HG03565 (cell line): ENCODE measurements at regions not wholly inside any gene's neighbourhood (a gene's known extent, or its start where the extent isn't known, plus 50 kb on each side); places are given as distances from the start of the nearest gene placed in this dataset.
"Not testable (repeated sequence)": the region's sequence is repeated elsewhere in the genome, so short reads cannot be mapped to it uniquely, and the experiment has no call there.

Experiments used
- ATAC-seq: cut with Tn5 transposase; IDR thresholded peaks from one replicate; pipeline ENCODE4 v1.9.1; 2021; ENCODE audit warnings: mild to moderate bottlenecking, moderate library complexity; ENCODE audit not compliant: unreplicated experiment

DNA sequence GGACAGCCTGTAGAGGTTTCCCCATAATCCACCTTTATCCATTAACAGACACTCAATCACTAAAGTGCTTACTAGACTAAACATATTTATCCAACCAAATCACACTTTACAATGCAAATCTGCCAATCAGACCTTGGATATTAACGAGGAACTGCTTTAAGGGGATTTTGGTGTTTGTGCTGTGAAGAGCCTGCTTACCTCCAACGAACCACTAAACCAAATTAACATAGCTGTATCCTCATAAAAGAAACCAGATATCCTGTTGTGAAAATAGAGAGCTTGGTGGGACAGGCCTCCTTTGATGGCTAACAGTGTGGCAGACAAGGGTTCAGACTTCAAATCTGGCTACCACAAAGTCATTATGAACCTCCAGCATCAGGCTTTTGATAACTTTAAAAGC, 252.6 kb upstream of the HAND2 start:
- no peak for ATAC-seq

DNA sequence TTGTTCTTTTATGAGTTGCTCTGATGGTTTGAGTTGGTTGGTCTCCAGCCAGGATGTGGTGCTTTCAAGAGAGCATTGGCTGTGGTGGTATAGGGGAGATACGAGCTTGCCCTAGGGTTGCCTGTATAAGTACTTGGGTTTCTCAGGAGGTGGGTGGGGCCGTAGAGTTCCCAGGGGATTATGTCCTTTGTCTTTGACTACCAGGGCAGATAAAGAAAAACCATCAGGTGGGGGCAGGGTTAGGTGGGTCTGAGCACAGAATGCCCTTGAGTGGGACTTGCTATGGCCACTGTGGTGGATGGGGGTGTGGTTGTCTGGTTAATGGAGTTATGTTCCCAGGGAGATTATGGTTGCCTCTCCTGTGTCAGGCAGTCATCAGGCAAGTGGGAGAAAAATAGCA, 247.9 kb upstream of the HAND2 start:
- ATAC-seq: no peak

DNA sequence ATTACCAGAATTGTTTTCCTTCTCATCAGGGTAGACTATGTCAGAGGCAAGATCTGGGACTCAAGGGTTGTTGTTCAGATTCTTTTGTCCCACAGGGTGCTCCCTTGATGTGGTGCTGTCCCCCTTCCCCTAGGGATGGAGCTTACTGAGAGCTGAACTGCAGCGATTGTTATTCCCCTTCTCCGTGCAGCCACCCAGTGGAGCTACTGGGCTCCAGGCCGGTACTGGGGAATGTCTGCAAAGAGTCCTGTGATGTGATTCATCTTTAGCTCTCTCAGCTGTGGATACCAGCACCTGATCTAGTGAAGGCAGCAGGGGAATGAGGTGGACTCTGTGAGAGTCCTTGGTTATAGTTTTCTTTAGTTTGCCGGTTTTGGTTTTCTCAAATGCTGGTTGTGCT, 247.4 kb upstream of the HAND2 start:
- ATAC-seq: no peak

DNA sequence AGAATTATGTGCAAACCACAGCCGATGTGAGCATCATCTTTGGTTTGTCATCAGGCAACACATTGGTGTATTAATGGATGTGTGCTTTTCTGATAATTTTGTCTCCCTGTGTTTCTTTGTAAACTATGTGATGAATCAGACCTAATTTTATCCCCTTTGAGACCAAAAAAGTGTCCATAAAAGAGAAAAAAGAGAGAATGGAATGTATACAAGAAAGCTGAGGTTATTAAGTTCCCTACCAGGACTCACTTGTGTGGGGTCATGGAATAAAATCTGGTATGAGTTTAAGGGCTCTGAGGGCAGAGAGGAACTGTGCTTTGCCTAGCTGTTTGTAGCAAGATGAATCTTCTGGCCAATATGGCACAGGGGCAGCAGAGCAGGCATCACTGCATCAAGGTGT, 239.5 kb upstream of the HAND2 start:
- no peak for ATAC-seq

DNA sequence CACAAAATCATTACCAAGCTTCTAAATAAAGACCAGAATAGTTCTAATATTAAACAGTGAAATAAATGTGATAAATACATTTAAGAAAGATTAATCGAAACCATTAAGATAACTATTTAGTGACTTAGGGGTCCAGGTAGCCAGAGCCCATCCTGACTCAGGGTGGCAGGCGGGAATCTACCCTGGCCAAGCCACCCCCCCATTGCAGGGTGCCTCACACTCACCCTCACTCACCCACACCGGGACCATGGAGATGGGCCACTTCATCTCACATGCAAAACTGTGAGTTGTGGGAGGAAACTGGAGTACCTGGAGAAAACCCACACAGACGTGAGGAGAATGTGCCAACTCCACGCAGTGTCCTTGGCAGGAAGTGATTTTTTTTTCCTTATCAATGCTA, 237.6 kb upstream of the HAND2 start:
- ATAC-seq: no peak

DNA sequence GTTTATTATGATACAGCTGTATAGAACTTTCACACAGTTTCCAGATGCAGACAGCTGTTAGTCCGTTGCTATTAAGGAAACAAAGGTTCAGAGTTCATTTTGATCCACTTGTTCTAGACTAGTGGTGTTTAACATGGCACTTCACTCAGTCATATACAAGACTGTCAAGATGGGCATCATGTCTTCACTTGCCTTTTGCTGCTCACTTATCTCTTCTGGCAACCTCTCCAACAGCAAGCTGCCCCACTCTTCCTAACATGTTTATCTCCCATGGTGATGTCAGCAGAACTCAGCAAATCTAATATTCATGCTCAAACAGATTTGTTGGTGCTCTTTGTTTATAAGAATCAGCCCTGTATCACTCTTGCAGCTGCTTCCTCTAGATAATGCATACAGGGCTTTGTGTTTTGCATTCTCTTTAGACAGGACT, 236.2 kb upstream of the HAND2 start:
- no peak for ATAC-seq

DNA sequence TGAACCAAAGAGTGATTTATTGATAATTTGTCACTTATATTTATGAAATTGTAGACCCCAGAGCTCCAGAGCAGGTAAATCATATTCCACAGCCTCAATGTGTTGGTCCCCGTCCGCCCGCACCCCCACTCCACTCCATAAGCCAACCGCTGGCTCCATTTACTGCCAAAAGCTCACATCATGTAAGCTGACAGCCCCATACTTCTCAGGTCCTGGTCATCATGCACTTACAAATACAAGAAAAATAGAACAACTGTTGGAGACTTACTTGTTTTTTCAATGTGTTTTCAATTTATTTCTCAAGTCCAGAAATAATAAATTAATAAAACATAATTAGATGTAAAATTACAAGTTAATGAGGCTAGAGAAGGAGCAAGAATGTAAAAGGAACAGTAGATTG, 235.7 kb upstream of the HAND2 start:
- no peak for ATAC-seq

DNA sequence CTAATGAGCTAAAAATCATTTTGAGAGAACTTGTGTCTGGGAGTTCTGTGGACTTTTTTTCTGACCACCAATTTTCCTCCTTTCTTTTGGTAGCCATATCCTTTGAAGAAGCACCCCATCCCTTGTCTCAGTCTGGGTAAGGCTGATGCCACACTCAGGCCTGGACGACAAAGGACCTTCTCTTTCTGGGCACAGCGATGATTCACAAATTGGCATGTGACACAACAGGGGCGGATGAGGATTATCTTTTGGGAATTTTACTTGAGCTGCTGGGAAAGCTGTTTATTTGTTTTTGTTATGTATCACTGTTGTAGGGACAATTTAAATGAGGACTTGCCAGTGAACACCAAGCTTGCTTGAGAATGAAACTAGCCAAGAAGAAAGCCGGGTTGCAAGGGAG, 233.4 kb upstream of the HAND2 start:
- no peak for ATAC-seq

DNA sequence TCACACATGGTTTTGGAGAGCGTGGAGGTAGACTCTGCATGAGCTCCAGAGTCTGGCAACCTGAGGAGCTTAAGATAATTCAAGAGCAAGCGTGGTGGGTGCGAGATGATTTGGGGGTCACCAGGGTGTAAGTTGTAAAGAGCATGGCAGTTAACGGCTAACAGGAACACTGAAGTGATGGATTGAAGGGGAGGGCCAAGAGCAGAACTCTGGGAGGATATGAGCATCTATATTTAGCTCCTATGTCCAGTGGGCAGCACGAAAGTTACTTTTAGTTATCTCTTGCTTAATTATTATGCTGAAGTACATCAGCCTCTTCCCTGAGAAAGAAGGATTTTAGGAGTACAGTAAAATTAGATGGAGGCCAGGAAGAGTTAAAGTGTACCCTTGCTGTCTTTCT, 231.9 kb upstream of the HAND2 start:
- ATAC-seq: no peak

DNA sequence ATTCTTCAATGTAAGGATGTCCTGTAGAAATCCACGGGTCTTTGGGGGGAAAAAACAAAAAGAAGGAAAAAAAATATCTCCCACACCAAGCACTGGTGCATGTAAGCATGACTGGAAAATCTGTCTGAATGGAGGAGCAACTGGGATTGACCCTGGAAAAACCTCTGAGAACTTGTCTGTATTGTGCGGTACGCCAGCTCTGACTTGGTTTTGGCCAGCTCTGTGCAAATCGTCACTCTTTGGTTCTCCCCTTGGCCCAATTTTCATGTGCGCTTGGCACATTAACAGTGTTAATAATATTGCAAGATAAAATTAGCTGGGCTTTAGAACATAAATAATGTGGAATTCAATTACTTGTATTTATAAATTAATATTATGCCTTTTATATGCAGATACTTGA, 231.2 kb upstream of the HAND2 start:
- no peak for ATAC-seq

DNA sequence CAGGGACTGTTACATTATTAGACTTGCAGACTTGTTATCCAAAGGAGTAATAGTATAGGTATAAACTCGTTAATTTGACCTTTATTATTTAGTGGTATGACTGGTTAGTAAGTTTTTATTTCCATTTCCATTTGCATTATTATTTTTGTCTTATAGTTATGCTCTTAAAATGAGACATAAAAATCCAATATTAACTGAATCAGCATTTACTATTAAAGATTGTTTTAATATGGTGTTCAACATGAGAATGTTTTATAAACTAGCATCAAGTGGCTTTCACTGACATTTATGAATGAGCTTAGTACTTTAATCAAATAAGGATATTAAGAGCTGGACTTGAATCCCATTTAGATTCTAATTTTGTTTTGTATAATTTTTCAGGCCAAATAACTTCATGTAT, 228.1 kb upstream of the HAND2 start:
- ATAC-seq: no peak

DNA sequence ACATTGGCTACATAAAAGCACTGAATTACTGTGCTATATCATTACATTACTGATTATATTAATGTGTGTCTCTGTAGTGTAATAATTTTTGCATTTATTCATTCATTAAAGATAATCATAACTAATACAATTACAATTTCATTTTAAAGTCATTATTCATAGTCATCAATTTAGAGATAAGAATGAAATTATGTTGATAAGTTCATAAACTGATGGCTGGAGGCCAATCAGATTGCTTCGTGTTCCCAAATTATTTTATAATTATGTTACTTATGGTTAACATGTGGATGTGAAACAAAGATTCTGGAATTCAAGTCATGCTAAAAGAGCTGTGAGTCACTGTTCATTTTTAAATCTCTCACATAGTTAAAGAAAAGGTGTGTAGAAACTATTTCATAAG, 223.4 kb upstream of the HAND2 start:
- no peak for ATAC-seq

DNA sequence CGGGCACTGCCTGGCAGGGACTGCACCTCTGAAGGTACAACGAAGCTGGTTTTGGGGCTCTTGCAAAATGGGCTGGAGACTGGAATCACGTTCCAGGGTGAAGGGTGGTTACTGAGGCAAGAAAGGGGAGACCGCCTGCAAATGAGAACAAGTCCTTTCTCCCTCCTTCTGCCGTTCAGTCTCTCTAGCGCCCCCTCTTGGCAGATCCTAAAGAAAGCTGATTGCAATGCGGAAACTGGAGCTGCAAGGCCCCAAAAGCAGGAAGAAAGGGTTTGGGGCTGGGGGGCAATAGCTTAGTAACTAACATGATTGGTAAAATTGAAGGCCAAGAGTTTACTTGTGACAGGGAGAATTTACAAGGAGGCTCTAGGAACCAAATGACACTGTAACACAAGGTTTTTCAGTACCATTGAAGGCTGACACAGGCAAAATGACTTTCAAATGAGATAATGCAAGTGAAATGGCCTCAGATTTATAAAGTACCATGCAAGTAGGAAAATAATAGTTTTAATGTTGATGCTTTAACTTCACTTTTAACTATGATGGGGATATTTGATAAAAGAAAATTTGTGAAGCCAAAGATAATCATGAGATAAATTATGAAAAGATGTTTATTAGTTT, 222.7 kb upstream of the HAND2 start:
- ATAC-seq: no peak

DNA sequence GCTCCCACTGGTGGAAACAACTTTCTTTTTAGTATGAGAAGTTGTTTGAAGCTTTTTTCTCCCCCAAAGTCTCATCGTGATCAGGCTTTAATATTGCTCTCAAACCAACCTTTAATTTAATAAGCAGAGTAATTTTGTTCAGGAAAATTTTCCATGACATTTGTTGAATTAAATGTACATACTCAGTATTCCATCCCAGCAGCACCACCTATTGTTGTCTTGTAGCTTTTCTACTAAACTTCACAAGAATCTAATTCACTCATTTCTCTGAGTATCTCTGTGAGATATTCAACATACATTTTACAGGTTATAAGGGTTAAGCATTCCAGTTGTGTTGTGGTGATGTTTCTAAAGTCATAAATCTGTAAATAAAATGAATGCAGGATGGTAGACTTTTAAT, 218.3 kb upstream of the HAND2 start:
- no peak for ATAC-seq

DNA sequence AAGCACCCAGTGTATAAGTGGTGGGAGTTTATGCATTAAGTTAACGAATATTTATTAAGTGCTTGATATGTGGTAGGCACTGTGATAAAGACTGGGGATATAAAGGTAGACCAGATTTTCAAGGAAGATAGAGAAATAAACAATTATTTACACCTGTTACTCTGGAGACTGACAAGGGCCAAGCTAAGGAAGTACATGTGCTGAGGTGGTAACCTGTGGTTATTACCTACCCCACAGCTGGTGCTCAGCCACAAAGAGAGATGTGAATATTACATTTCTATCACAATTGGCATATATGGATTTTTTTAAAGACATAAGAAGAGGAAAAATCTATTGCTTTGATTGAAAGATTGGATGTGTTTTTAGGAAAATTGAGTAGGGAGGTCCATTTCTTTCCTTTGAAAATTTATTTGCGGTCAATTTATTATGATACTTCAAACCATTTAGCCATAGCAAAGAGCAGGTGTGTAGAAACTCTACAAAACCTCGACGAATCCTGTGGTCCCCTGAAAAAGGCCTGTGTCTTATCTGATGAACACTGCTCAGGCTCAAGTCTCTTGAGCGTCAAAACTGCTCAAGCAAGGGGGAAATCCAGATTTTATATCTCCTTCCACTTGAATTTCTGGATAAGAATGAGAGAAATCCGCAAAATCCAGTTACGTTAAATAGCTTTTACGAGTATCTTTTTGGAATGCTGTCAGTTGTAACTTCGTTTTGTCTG, 217.7 kb upstream of the HAND2 start:
- no peak for ATAC-seq

DNA sequence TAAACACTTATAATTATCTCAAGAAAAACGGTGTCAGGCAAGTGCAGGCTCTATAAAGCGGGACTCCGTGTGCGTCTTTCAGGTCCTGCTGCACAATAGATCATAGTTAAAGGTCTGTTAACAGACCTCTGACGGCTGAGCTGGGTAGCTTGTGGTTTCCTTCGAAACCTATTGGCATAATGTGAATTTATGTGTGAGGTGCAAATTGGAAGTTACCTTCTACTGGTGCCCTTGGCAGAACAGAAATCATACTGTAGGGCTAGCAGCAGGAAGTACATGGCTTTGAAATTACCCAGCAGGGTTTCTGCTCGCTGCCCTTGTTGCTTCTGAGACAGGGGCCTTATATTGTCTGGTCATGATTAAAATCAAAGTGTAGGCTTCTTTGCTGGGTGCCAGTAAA, 216.4 kb upstream of the HAND2 start:
- ATAC-seq: no peak

DNA sequence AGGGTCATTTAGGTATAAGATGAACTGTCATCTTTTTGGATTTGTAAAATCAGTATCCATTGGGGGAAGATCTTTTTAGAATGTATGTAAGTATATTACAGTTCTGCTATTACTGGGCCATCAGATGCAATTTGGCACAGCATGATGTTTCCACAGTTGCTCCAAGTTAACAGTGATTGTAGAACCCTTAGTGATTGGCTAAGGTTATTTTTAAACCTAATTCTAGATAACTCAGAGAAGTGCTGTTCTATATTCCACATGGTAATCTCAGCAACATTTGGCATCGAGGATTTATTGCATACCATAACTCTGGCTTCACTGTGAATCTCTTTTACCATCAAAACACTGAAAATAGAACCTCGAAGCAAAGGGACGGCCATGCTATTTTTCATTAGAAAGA, 215.7 kb upstream of the HAND2 start:
- ATAC-seq: no peak

DNA sequence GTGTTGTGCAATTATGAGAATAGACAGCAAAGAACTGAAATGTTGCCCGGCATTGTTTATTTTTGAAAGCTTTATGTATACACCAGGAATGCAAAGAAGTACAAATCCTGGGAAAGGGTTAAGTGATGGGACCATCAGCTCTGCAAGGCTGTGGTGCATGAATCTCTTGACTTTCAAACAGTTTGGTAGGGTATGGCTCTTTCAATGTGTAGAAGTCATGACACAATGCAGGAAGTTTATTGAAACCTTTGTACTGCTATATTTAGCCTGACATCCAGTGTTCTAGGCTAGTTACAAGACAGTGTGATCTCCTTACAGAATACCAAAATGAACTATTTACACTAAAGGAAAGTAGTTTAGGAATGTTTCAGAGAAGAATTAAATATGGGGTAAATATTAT, 206.8 kb upstream of the HAND2 start:
- no peak for ATAC-seq

DNA sequence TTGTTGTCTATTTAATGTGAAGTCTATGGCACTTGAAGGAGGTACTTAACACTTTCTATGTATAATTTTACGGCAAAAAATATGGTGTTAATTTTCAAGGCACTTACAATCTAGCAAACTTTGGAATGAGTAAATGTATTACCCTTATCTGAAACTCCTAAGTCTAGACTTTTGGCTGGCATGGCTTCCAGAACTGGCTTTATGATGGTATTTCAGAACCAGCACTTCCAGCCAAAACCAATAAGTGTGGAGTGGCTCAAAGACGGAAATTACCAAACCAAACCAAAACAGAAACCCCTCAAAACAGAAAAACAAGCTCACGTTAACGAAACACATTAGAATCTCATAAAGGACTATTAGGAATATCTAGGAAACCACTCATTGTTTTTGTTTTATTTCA, 205.6 kb upstream of the HAND2 start:
- no peak for ATAC-seq

DNA sequence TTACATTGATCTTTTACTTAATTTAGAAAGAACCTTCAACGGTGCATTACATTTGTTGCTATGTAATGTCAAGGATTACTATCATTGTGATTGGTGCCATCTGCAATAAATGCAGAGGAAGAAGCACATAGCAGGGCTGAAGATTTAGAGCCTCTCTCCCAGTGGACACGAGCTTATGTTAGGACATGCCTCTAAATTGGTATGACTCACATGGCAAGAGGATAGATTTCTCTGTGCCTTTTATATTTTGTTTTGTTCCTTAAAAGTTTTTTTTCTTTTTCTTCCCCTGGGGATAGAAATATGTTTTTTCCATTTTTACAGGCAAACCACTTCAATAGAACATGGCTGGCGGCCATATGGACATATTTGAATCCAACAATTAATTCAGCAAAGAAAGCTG, 205.0 kb upstream of the HAND2 start:
- ATAC-seq: no peak

DNA sequence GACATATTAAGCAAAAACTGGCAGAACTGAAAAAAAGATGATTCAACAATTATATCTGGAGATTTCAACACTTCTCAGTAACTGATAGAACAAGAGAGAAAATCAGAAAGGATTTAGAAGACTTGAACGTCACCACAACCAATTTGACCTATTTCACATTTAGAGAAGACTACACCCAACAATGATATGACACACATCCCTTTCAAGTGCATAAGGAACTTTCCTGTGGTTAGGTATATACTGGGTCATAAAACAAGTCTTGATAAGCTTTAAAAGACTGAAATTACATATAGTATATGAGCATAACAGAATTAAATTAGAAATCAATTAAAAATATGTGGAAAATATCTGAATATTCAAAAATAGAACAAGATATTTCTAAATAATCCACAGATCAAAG, 201.2 kb upstream of the HAND2 start:
- no peak for ATAC-seq

DNA sequence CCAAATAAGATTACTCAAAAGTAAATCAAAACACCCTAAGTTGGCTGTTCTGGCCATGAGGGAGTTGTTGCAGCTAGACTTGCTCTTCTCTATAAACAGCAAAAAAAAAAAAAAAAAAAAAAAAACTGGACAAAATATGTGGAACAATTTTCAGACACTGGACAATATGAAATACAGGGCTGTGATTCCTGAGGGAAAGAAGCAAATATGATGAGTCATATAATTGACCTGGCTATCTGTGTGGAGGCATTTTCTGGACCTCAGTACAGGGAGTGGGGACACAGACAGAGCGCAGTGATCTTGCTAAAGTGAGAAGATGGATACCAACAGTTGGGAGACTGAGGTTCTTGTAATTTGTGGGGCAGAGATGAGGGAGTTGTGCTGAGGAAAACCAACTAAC, 192.0 kb upstream of the HAND2 start:
- ATAC-seq: no peak

DNA sequence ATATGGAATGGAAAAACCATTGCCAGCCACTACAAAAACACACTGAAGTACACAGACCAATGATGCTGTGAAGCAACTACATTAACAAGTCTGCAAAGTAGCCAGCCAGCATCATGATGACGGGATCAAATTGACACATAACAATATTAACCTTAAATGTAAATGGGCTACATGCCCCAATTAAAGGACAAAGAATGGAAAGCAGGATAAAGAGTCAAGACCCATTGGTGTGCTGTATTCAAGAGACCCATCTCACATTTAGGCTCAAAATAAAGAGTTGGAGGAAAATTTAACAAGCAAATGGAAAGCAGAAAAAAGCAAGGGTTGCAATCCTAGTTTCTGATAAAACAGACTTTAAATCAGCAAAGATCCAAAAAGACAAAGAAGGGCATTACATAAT, 188.5 kb upstream of the HAND2 start:
- ATAC-seq: not testable (repeated sequence)
